ENCODE measurements at regions not wholly inside any gene's neighbourhood (a gene's known extent, or its start where the extent isn't known, plus 50 kb on each side); places are given as distances from the start of the nearest gene placed in this dataset.

GRCh38 chr7:25802473-25802872 lies 349.5 kb upstream of the NFE2L3 start:
- no peak for TF ChIP-seq CTCF (IDR thresholded peaks at IDR 0.05; ENCODE audit: insufficient read depth, low read depth, low read length)
- TF ChIP-seq EZH2 (IDR thresholded peaks at IDR 0.05; ENCODE audit: insufficient read depth, low read length): no peak

All from astrocyte (in vitro differentiated cells and primary cell).